C4-2B (cell line): ENCODE measurements at regions not wholly inside any gene's neighbourhood (a gene's known extent, or its start where the extent isn't known, plus 50 kb on each side); places are given as distances from the start of the nearest gene placed in this dataset.

Experiments used
- ZFX ChIP-seq: fragments of 450-650 bp; IDR thresholded peaks from 2 replicates; pipeline ENCODE4 v1.6.1; 2017
- TF ChIP-seq, protein P1 (sequence below): fragments of 450-650 bp; conservative IDR thresholded peaks from 2 replicates; pipeline ENCODE4 v1.5.1; 2017; ENCODE audit warnings: mild to moderate bottlenecking

DNA sequence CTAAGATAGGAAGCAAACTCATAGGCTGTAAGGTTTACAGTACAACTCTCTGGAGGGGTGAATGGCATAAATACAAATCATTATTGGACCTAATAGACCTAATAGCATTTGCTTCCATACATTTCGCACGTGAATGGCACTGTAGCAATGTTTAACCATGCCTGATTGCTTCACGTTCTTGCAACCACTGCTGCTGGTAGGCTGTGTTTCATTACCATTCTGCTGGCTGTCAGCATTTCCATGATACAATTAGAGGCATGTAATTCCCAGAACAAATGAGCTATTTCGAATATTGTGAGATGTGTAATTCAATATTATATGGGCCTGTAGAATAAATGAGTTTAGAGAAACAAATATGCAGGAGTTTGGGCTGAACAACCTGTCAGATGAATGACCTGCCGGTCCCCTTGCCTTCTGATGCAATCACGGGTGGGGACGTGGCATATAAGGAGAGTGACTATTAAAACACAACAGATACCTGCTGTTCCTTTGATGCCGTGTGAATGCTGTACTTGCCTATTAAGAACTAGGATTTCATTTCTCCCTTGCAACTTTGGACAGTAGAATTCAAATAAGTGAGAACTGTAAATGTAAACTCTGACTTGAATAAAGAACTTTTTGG lies 393.4 kb downstream of the ACTR3B start:
- TF ChIP-seq, protein P1, sequence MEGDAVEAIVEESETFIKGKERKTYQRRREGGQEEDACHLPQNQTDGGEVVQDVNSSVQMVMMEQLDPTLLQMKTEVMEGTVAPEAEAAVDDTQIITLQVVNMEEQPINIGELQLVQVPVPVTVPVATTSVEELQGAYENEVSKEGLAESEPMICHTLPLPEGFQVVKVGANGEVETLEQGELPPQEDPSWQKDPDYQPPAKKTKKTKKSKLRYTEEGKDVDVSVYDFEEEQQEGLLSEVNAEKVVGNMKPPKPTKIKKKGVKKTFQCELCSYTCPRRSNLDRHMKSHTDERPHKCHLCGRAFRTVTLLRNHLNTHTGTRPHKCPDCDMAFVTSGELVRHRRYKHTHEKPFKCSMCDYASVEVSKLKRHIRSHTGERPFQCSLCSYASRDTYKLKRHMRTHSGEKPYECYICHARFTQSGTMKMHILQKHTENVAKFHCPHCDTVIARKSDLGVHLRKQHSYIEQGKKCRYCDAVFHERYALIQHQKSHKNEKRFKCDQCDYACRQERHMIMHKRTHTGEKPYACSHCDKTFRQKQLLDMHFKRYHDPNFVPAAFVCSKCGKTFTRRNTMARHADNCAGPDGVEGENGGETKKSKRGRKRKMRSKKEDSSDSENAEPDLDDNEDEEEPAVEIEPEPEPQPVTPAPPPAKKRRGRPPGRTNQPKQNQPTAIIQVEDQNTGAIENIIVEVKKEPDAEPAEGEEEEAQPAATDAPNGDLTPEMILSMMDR: no peak
- TF ChIP-seq ZFX: no peak
